ENCODE measurements at regions not wholly inside any gene's neighbourhood (a gene's known extent, or its start where the extent isn't known, plus 50 kb on each side); places are given as distances from the start of the nearest gene placed in this dataset.

DNA sequence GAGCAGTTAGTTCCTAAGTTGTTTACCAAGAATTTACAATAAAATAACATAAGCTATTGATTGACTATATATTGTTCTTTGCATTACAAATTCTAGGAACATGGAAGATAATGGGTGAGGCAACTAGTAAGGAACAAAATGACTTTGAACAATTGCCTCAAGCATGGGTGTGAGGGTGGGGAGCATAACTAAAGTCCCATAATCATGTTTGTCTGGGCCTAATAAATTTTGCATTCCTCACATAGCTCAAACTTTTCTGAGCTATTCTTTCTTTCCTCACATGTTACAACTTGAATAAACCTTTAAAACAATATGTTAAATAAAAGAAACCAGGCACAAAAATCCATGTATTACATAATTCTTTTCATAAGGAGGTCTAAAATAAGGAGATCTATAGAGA lies 1066.1 kb downstream of the NR2F1-AS1 start:
- no peak overlapping the region for H3K27ac Mint-ChIP-seq
- no peaks in the 10 kb centered on the region for H3K27me3 Mint-ChIP-seq
- no peak overlapping the region for H3K4me3 Mint-ChIP-seq (ENCODE audit: low read depth)
- peaks cover 30% of the 10 kb centered on the region for H3K9me3 Mint-ChIP-seq (ENCODE audit: low read depth)
- peaks cover 3% of the 10 kb centered on the region for H3K36me3 Mint-ChIP-seq (ENCODE audit: insufficient read depth)
- DNase-seq (ENCODE audit: low spot score, unreplicated experiment) = no peak
- TF ChIP-seq, protein P1, sequence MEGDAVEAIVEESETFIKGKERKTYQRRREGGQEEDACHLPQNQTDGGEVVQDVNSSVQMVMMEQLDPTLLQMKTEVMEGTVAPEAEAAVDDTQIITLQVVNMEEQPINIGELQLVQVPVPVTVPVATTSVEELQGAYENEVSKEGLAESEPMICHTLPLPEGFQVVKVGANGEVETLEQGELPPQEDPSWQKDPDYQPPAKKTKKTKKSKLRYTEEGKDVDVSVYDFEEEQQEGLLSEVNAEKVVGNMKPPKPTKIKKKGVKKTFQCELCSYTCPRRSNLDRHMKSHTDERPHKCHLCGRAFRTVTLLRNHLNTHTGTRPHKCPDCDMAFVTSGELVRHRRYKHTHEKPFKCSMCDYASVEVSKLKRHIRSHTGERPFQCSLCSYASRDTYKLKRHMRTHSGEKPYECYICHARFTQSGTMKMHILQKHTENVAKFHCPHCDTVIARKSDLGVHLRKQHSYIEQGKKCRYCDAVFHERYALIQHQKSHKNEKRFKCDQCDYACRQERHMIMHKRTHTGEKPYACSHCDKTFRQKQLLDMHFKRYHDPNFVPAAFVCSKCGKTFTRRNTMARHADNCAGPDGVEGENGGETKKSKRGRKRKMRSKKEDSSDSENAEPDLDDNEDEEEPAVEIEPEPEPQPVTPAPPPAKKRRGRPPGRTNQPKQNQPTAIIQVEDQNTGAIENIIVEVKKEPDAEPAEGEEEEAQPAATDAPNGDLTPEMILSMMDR (IDR thresholded peaks at IDR 0.05; ENCODE audit: unreplicated experiment) = no peak
- H3K4me1 Mint-ChIP-seq (ENCODE audit: low read depth) = peaks cover 5% of the 10 kb centered on the region

DNA sequence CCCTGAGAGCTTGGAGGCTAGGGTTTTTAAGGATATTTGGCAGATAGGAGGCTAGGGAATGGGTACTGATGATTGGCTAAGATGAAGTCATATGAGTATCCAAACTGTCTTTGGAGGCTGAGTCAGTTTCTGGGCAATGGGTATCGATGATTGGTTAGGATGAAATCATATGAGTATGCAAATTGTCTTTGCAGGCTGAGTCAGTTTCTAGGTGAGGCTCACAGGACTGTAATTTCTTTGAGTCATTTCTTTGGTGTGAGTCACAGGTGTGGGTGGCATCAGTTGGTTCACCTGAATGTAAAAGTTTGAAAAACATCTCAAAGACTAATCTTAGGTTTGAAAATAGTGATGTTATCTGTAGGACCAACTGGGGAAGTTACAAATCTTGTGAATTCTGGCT lies 1068.0 kb downstream of the NR2F1-AS1 start:
- peaks cover 42% of the 10 kb centered on the region for H3K9me3 Mint-ChIP-seq (ENCODE audit: low read depth)
- no peak overlapping the region for H3K4me3 Mint-ChIP-seq (ENCODE audit: low read depth)
- TF ChIP-seq, protein P1 (IDR thresholded peaks at IDR 0.05; ENCODE audit: unreplicated experiment) = no peak
- H3K4me1 Mint-ChIP-seq (ENCODE audit: low read depth) = no peaks in the 10 kb centered on the region
- no peak for DNase-seq (ENCODE audit: low spot score, unreplicated experiment)
- peaks cover 3% of the 10 kb centered on the region for H3K36me3 Mint-ChIP-seq (ENCODE audit: insufficient read depth)
- H3K27me3 Mint-ChIP-seq = no peaks in the 10 kb centered on the region
- H3K27ac Mint-ChIP-seq = no peak overlapping the region

DNA sequence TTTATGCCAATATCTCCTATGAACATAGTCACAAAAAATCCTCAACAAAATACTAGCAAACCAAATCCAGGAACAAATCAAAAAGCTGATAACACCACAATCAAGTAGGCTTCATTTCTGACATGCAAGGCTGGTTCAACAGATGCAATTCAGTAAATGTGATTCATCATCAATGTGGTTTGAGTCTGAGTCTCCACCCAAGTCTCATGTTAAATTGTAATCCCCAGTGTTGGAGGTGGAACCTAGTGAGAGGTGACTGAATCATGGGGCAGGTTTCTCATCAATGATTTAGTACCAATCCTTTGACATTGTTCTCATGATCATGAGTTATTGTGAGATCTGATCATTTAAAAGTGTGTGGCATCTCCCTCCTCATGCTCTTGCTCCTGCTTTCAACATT lies 1072.7 kb downstream of the NR2F1-AS1 start:
- Mint-ChIP-seq H3K27ac (no peak overlapping the region), H3K27me3 (no peaks in the 10 kb centered on the region), H3K4me1 (ENCODE audit: low read depth) (no peaks in the 10 kb centered on the region), H3K9me3 (ENCODE audit: low read depth) (peaks cover 36% of the 10 kb centered on the region), H3K4me3 (ENCODE audit: low read depth) (no peak overlapping the region), H3K36me3 (ENCODE audit: insufficient read depth) (peaks cover 3% of the 10 kb centered on the region)
- TF ChIP-seq, protein P1 (IDR thresholded peaks at IDR 0.05; ENCODE audit: unreplicated experiment) = no peak
- DNase-seq (ENCODE audit: low spot score, unreplicated experiment) = no peak

DNA sequence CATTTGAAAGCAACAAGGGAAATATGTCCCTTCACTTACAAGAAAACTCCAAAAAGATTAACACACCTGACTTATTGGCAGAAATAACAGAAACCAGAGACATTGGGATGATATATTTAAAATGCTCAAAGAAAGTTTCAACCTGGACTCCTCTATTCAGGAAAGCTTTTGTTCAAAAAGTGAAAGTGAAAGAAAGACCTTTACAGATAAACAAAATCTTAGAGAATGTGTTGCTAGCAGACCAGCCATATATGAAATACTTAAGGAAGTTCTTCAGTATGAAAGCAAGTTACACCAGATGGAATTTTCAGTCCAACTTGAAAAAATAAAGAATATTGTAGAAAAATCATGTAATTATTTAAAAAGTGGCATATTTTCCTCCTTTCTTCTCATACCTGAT lies 1075.1 kb downstream of the NR2F1-AS1 start:
- Mint-ChIP-seq H3K27me3 (no peaks in the 10 kb centered on the region), H3K27ac (no peak overlapping the region), H3K4me3 (ENCODE audit: low read depth) (no peak overlapping the region), H3K36me3 (ENCODE audit: insufficient read depth) (no peaks in the 10 kb centered on the region), H3K4me1 (ENCODE audit: low read depth) (no peaks in the 10 kb centered on the region), H3K9me3 (ENCODE audit: low read depth) (peaks cover 22% of the 10 kb centered on the region)
- TF ChIP-seq, protein P1 (IDR thresholded peaks at IDR 0.05; ENCODE audit: unreplicated experiment) = no peak
- no peak for DNase-seq (ENCODE audit: low spot score, unreplicated experiment)

DNA sequence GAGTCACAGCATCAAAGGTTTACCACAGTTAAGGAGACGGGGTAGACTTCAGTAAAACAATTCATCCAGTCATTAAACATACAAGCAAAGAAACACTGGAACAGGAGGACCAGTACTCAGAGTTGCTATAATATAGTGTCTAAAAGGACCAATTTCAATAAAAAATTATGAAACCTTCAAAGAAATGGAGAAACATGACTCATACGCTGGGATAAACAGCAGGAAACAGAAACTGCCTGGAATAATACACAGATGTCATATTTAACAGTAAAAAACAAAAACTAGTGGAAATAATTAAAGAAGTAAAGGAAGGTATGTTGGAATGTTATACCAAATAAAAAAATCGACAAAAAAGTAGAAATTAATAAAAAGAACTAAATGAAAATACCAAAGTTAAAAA lies 1075.9 kb downstream of the NR2F1-AS1 start:
- Mint-ChIP-seq H3K36me3 (ENCODE audit: insufficient read depth) (no peaks in the 10 kb centered on the region), H3K27me3 (no peaks in the 10 kb centered on the region), H3K9me3 (ENCODE audit: low read depth) (peaks cover 15% of the 10 kb centered on the region), H3K4me3 (ENCODE audit: low read depth) (no peak overlapping the region), H3K4me1 (ENCODE audit: low read depth) (no peaks in the 10 kb centered on the region), H3K27ac (no peak overlapping the region)
- TF ChIP-seq, protein P1 (IDR thresholded peaks at IDR 0.05; ENCODE audit: unreplicated experiment) = no peak
- no peak for DNase-seq (ENCODE audit: low spot score, unreplicated experiment)
